H9 (cell line): ENCODE measurements at regions not wholly inside any gene's neighbourhood (a gene's known extent, or its start where the extent isn't known, plus 50 kb on each side); places are given as distances from the start of the nearest gene placed in this dataset.

Experiments used
- DNase-seq: peaks from one replicate; pipeline ENCODE4 v3.0.0-alpha.2; 2017
- H2AFZ ChIP-seq: one replicate; pipeline ENCODE4 v1.6.1; 2013; ENCODE audit warnings: mild to moderate bottlenecking, low read length, control low read depth, moderate library complexity
- H2AK5ac ChIP-seq: 2 replicates; pipeline ENCODE4 v1.6.1; 2013; ENCODE audit warnings: low read length, control low read depth, mixed read lengths; ENCODE audit not compliant: insufficient read length
- H2BK120ac ChIP-seq: one replicate; pipeline ENCODE4 v1.6.1; 2013; ENCODE audit warnings: low read depth, mild to moderate bottlenecking, low read length, control low read depth, inconsistent platforms; ENCODE audit not compliant: poor library complexity, severe bottlenecking
- H2BK12ac ChIP-seq: 2 replicates; pipeline ENCODE4 v1.6.1; 2013; ENCODE audit warnings: low read length, control low read depth, mixed read lengths, low read depth; ENCODE audit not compliant: insufficient read length
- H2BK15ac ChIP-seq: 2 replicates; pipeline ENCODE4 v1.6.1; 2013; ENCODE audit warnings: low read depth, low read length, control low read depth
- H2BK20ac ChIP-seq: one replicate; pipeline ENCODE4 v1.6.1; 2013; ENCODE audit warnings: low read depth, mild to moderate bottlenecking, low read length, control low read depth, inconsistent platforms; ENCODE audit not compliant: poor library complexity, severe bottlenecking
- H2BK5ac ChIP-seq: 2 replicates; pipeline ENCODE4 v1.6.1; 2013; ENCODE audit warnings: low read length, control low read depth, mixed read lengths; ENCODE audit not compliant: insufficient read length
- H3K14ac ChIP-seq: 2 replicates; pipeline ENCODE4 v1.6.1; 2013; ENCODE audit warnings: low read length, control low read depth; ENCODE audit not compliant: insufficient read depth
- H3K18ac ChIP-seq: 2 replicates; pipeline ENCODE4 v1.6.1; 2013; ENCODE audit warnings: low read depth, mild to moderate bottlenecking, mixed read lengths, low read length, control low read depth; ENCODE audit not compliant: insufficient read length
- H3K23ac ChIP-seq: 2 replicates; pipeline ENCODE4 v1.6.1; 2013; ENCODE audit warnings: low read length, control low read depth, mixed read lengths, low read depth; ENCODE audit not compliant: insufficient read length
- H3K23me2 ChIP-seq: 2 replicates; pipeline ENCODE4 v1.6.1; 2013; ENCODE audit warnings: low read depth, mild to moderate bottlenecking, mixed read lengths, low read length, control low read depth; ENCODE audit not compliant: insufficient read length, poor library complexity, severe bottlenecking
- H3K27ac ChIP-seq: 2 replicates; pipeline ENCODE4 v1.5.1; 2013; ENCODE audit warnings: low read length, control low read depth, mixed read lengths, low read depth; ENCODE audit not compliant: insufficient read length
- H3K27me3 ChIP-seq: 2 replicates; pipeline ENCODE4 v1.6.1; 2013; ENCODE audit warnings: low read length, control low read depth, inconsistent platforms; ENCODE audit not compliant: insufficient read depth
- H3K4ac ChIP-seq: 2 replicates; pipeline ENCODE4 v1.6.1; 2013; ENCODE audit warnings: low read depth, mild to moderate bottlenecking, control low read depth, inconsistent platforms, low read length, moderate library complexity
- H3K4me1 ChIP-seq: 2 replicates; pipeline ENCODE4 v1.6.1; 2013; ENCODE audit warnings: low read length, control low read depth, inconsistent platforms; ENCODE audit not compliant: insufficient read depth
- H3K4me2 ChIP-seq: 2 replicates; pipeline ENCODE4 v1.6.1; 2013; ENCODE audit warnings: low read length, control low read depth, mixed read lengths; ENCODE audit not compliant: insufficient read length, insufficient read depth
- H3K56ac ChIP-seq: 2 replicates; pipeline ENCODE4 v1.6.1; 2013; ENCODE audit warnings: low read depth, mild to moderate bottlenecking, mixed read lengths, low read length, control low read depth; ENCODE audit not compliant: insufficient read length
- H3K79me1 ChIP-seq: 2 replicates; pipeline ENCODE4 v1.6.1; 2013; ENCODE audit warnings: low read depth, mild to moderate bottlenecking, moderate library complexity, low read length, control low read depth, inconsistent platforms; ENCODE audit not compliant: insufficient read depth, poor library complexity, severe bottlenecking
- H3K79me2 ChIP-seq: 2 replicates; pipeline ENCODE4 v1.6.1; 2013; ENCODE audit warnings: low read length, control low read depth, inconsistent platforms; ENCODE audit not compliant: insufficient read depth
- H3K9ac ChIP-seq: 2 replicates; pipeline ENCODE4 v1.6.1; 2013; ENCODE audit warnings: low read length, control low read depth, mixed read lengths; ENCODE audit not compliant: insufficient read length; ENCODE audit errors: extremely low read depth
- H3K9me3 ChIP-seq: one replicate; pipeline ENCODE4 v1.6.1; 2013; ENCODE audit warnings: low read depth, low read length, inconsistent platforms; ENCODE audit not compliant: control insufficient read depth
- H3T11ph ChIP-seq: one replicate; pipeline ENCODE4 v1.6.1; 2013; ENCODE audit warnings: mild to moderate bottlenecking, low read length, control low read depth, inconsistent platforms
- H4K20me1 ChIP-seq: one replicate; pipeline ENCODE4 v1.6.1; 2013; ENCODE audit not compliant: control insufficient read depth, insufficient read length, insufficient read depth
- H4K5ac ChIP-seq: 2 replicates; pipeline ENCODE4 v1.6.1; 2013; ENCODE audit warnings: low read depth, mild to moderate bottlenecking, mixed read lengths, low read length, control low read depth; ENCODE audit not compliant: insufficient read length
- H4K8ac ChIP-seq: replicated peaks from 2 replicates; pipeline ENCODE4 v1.6.1; 2013; ENCODE audit warnings: low read length, control low read depth, mixed read lengths, low read depth; ENCODE audit not compliant: insufficient read length
- H4K91ac ChIP-seq: 2 replicates; pipeline ENCODE4 v1.6.1; 2013; ENCODE audit warnings: low read depth, mild to moderate bottlenecking, moderate library complexity, mixed read lengths, low read length, control low read depth; ENCODE audit not compliant: insufficient read length
- H3K27ac Mint-ChIP-seq, 3 experiments: 2 replicates in 2 of 3; 3 replicates in 1 of 3; pipeline ENCODE4 v1.8.0; 2020 to 2021; ENCODE audit warnings: mixed read lengths in 3 of 3, mild to moderate bottlenecking in 1 of 3, moderate library complexity in 1 of 3
- H3K27me3 Mint-ChIP-seq: 2 replicates; pipeline ENCODE4 v1.8.0; 2021; ENCODE audit warnings: low read depth, mild to moderate bottlenecking, moderate library complexity, mixed read lengths
- H3K36me3 Mint-ChIP-seq, 3 experiments: 2 replicates in 2 of 3; 3 replicates in 1 of 3; pipeline ENCODE4 v1.8.0; 2020 to 2021; ENCODE audit warnings: low read depth in 3 of 3, mixed read lengths in 3 of 3; ENCODE audit not compliant: insufficient read depth in 1 of 3
- H3K4me1 Mint-ChIP-seq, 2 experiments: 2 replicates each; pipeline ENCODE4 v1.8.0; 2020; ENCODE audit warnings: mixed read lengths in 2 of 2
- H3K4me3 Mint-ChIP-seq, 2 experiments: 2 replicates in 1 of 2; 3 replicates in 1 of 2; pipeline ENCODE4 v1.8.0; 2020 to 2021; ENCODE audit warnings: mild to moderate bottlenecking in 2 of 2, mixed read lengths in 2 of 2, moderate library complexity in 1 of 2
- H3K9me3 Mint-ChIP-seq, 2 experiments: 2 replicates in 1 of 2; 3 replicates in 1 of 2; pipeline ENCODE4 v1.8.0; 2020; ENCODE audit warnings: mild to moderate bottlenecking in 2 of 2, mixed read lengths in 2 of 2, moderate library complexity in 1 of 2
- CTCF ChIP-seq: fragments of 200-600 bp; sonication (generic); conservative IDR thresholded peaks from 3 replicates; pipeline ENCODE4 v1.8.0; 2021; ENCODE audit warnings: antibody characterized with exemption, mild to moderate bottlenecking

GRCh38 chr4:53956454-53956853, 108.0 kb downstream of the CHIC2 start:
- Histone ChIP-seq H3K9me3 (no peaks in the 10 kb centered on the region), H3K4ac (no peak overlapping the region), H2BK120ac (no peak overlapping the region), H2BK5ac (no peak overlapping the region), H3K79me2 (no peaks in the 10 kb centered on the region), H2BK20ac (no peak overlapping the region), H2BK12ac (no peak overlapping the region), H4K8ac (no peak overlapping the region), H3K27ac (no peak overlapping the region), H3K27me3 (no peaks in the 10 kb centered on the region), H3T11ph (no peak overlapping the region), H2BK15ac (no peak overlapping the region), H3K18ac (no peak overlapping the region), H3K14ac (no peak overlapping the region), H2AFZ (no peak overlapping the region), H3K4me1 (no peaks in the 10 kb centered on the region; the same call in 1 of the 2 replicates), H2AK5ac (no peak overlapping the region), H4K91ac (no peak overlapping the region), H3K23ac (no peak overlapping the region), H3K4me2 (no peak overlapping the region), H3K79me1 (no peaks in the 10 kb centered on the region), H3K56ac (no peak overlapping the region), H3K9ac (no peak overlapping the region), H4K20me1 (no peaks in the 10 kb centered on the region), H3K23me2 (no peaks in the 10 kb centered on the region), H4K5ac (no peak overlapping the region)
- H3K4me1 Mint-ChIP-seq, result peaks cover 9 to 21% of the 10 kb centered on the region in 2 experiments
- H3K4me3 Mint-ChIP-seq, result no peak overlapping the region
- peaks cover 2% of the 10 kb centered on the region; the same call in 1 of the 2 replicates for H3K27me3 Mint-ChIP-seq
- no peaks in the 10 kb centered on the region for H3K9me3 Mint-ChIP-seq
- DNase-seq, result no peak
- H3K27ac Mint-ChIP-seq, result no peak overlapping the region
- TF ChIP-seq CTCF, result no peak
- H3K36me3 Mint-ChIP-seq, result no peaks in the 10 kb centered on the region
